Left lobe of liver (tissue), 2 donors: ENCODE measurements at regions not wholly inside any gene's neighbourhood (a gene's known extent, or its start where the extent isn't known, plus 50 kb on each side); places are given as distances from the start of the nearest gene placed in this dataset.
"Not testable (repeated sequence)": the region's sequence is repeated elsewhere in the genome, so short reads cannot be mapped to it uniquely, and the experiment has no call there.

Experiments used
- ATAC-seq: fragments of 200-7000 bp; cut with Tn5 transposase; one replicate; pipeline ENCODE4 v1.9.1; 2020; ENCODE audit warnings: mild to moderate bottlenecking, moderate library complexity
- DNase-seq: peaks from one replicate; pipeline ENCODE4 v3.0.0-alpha.2; 2020; ENCODE audit warnings: low spot score
- donor health status: DM: no; HTN: no; CAD: no; lungs with moderate emphysema.
- donor health status: DM: no; HTN: yes; CAD: no.

DNA sequence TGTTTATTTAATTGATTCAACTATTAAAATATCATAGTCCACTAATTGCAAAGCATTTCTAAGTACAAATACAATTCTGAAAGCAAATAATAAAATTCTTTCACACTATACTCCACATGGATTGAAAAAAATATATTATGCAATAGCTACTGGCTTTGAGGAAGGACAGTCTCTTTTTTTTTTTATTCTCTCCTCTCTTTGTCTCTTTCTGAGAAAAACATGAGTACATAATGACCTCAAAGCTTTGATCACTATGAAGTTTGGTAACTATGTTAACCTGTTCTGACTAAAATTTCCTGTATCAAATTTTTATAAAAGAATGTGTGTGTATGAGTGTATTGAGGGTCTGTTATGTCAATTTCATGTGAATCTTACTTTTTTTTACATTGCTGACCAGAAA lies 96.2 kb downstream of the RGS2 start:
- ATAC-seq, result no peak
- no peak for DNase-seq

DNA sequence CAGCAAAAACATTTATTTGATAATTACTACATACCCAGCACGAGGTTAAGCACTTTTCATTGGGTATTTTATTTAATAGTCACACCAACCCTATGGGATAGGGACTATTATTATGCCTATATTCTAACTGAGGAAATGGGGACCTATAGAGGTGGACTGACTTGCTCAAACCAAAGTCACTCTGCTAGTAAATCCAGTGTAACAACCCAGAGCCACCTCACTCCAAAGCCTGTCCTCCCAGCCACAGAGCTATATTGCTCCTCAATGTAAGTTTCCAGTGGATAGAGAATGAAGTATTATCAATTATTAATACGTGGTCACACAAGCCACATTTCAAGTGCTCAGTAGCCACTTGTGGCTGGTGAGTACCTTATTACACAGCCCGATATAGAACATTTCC lies 97.5 kb downstream of the RGS2 start:
- DNase-seq (no peak), ATAC-seq (no peak)

DNA sequence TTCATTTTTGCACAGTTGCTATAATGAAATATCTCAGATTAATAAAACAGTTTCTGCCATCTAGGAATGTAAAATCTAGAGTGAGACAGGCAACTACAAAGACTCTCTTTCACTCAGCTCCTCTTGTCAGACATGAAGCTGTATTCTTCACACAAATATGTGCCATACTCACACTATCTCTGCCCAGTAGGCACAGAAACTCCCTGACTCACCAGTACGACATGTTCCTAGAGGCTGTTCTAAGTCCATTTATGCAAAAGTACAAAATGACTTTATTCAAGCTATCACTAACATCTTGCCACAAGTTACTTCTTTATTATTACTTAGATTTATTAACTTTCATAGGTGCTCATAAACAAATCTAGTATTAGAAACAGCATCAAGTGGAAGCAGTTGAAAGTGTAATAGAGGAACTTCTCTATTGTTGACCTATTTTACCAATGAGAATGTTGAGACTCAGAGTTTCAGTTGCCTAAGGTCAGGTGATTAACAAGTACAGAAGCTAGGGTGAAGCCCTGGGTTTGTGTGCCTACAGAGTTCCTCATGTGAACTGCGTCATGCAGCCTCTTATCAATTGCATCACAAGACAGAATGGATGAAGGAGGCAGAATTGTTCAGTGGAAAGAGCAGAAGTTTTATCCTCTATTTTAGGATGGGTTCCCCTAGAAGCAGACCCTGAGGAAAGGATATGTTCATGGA lies 98.9 kb downstream of the RGS2 start:
- ATAC-seq (no peak), DNase-seq (no peak)

DNA sequence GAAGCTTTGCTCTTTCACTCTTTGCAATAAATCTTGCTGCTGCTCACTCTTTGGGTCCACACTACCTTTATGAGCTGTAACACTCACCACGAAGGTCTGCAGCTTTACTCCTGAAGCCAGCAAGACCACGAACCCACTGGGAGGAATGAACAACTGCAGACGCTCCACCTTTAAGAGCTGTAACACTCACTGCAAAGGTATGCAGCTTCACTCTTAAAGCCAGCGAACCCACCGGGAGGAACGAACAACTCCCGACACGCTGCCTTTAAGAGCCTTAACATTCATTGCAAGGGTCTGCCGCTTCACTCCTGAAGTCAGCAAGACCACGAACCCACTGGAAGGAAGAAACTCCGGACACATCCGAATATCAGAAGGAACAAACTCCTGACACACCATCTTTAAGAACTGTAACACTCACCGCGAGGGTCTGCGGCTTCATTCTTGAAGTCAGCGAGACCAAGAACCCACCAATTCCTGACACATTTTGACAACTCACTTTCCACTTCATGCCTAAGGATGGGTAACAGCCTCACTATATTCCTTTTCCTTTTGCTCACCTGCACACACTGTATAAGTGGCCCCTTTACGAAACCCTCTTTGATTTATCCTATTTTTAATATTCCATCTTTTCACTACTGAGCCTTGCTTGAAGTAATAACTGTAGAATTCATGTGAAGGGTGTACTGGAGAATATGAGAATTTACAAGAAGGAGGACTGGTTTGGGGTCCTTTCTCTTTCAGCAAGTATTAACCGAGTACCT lies 103.2 kb downstream of the RGS2 start:
- not testable (repeated sequence) for DNase-seq, ATAC-seq

DNA sequence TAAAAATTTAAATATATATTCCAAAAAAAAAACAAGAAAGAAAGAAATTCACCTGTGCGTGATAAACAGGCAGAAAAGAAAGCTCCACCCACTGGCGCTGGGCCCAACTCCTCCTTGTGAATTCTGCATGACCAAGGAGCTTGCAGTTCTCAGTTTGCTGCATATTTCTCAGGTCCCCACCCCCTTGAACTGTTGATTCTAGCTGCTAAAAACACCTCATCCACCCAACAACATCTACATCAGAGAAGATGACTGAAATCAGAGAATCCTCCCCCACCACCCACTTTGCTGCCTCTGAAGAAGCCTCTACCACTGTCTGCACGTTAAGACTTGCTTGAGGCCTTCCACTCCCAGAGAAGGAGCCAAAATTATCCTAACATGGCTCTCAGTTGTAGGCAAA lies 104.8 kb downstream of the RGS2 start:
- no peak for ATAC-seq
- DNase-seq, result no peak

DNA sequence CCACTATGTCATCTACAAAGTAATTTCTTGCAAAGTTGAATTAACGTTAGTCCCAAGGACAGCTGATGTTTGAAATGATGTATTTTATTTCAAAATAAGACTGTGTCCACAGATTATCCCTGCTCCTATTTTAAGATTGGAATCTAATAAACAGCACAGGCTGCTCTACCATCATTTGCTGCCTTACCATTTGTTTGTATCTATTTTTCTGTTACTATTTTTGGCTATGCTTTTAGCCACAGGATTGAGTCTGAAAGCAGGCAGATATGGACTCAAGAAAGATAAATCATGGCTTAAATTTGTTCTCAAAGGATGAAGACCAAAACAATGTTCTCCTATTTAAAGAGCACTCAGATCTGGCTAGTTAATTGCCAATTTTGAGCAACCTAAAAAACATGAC lies 105.3 kb downstream of the RGS2 start:
- DNase-seq, result no peak
- no peak for ATAC-seq

DNA sequence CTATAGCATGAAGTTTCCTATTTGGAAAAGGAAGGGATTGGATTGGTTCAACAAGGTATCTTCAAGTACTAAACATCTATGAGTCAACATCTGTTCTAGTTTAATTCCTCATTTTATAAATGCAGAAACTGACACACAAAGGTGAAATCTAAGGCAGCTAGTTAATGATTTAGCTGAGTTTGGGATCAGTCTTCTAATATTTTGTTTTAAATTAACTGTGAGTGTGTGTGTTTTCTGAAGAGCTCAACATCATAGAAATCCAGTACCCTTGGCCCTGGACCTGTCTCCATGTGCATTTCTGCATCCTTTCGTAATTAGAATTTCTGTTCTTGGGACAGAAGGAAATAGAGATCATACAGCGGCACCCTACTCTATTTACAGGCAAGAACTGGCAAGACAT lies 105.9 kb downstream of the RGS2 start:
- ATAC-seq, result peak; percentile 77
- no peak for DNase-seq

DNA sequence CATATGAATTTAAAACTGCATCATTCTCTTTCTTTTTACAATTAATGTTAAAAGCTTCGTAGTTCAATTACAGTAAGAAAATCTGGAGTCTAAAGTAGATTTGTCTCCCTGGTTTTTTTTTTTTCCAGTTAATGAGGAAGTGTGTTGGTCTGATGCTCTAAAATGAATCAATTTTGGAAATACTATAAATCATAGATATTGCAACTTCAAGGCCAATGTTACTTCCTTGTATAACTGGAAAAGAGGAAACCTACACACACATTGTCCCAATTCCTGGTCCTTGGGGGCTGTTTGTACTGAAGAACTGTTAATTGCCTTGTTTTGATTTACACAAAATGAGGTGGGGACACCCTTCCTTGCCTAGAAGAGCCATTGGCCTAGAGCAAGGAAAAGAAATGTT lies 107.2 kb downstream of the RGS2 start:
- ATAC-seq, result no peak
- DNase-seq, result no peak

DNA sequence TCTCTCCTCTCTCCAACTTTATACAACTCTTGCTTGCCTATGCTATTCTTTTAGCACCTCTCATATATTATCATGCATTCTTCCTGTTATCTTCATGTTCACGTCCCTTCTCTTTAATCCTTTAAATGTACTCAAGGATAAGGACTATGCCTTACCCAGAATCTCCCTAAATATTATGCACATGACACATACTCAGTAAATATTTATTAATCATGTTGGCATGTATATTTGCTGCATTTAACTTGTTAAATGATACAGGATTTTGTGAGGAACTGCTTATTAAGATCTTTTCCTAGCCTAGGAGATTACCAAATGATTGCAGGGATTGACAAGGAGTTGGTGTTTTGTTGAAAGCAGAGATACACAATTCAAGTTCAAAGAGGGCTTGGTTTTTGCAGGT lies 109.4 kb downstream of the RGS2 start:
- DNase-seq (no peak), ATAC-seq (no peak)

DNA sequence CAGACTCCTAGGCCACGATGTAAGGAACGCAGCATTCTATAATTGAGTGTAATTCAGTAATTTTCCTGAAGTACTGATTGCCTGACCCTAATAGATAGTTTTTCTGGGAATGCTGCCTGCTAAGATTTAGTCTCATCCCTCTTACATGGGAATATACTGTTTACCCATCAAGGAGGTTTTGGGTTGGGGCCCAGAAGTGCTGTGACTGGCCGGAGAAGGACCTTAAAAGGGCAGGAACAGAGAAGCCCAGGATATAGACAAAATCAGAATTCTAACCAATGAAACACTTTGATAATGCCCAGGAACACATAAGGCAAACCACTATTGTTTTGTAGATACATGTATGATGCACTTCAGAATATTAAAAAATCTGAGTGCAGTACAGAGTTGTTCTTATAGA lies 111.6 kb downstream of the RGS2 start:
- ATAC-seq (peak; percentile 16), DNase-seq (no peak)

DNA sequence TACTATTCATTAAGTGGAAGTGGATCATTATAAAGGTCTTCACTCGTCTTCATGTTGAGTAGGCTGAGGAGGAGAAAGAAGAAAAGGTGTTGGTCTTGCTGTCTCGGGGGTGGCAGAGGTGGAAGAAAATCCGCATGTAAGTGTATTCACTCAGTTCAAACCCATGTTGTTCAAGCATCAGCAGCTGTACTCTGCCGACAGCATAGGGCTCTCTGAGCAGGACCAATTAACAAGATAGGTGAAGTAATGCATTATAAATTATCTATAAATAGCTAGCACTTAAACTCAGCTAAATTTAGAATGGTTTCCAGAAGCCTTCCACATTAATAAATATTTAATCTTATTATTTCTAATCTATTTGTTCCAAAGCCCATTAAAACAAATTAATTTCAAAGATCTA lies 116.8 kb downstream of the RGS2 start:
- no peak for DNase-seq

DNA sequence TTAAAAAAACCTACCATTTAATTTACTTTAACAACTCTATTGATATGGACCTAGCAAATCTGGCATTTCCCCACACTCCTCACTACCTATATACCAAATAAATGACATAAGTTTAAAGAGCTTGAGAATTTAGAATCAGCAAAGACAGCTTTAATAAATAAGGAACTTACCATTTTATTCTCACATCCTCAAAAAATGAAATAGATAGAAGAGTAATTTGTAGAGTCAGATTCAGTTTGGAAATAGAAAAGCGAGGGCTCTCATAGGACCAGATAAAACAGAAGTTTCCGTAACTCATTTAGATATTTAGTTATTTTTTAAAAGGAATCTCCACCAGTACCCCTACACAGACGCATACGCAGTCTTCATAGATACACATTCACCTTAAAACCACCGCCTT lies 117.9 kb downstream of the RGS2 start:
- DNase-seq (no peak), ATAC-seq (no peak)

More for the DNA sequence above, 116.8 kb downstream of the RGS2 start:
- no peak for ATAC-seq

DNA sequence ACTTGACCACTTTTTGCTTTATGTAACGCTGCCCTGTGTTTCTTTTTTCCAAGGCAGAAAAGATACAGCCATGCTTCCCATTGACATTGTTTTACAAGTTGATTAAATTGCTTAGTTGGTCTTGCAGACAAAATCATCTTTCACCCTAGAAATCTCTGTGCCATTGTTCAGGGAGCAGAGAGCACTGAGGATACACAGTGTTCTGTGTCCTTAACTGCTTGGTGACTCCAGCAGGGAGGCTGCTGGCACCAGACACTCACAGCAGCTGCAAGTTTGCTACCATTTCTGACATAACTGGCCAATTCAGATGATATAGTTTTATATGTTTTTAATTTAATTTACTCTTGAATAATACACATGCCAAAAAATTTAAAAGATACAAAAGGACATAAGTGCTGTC lies 118.7 kb downstream of the RGS2 start:
- ATAC-seq (no peak), DNase-seq (no peak)

DNA sequence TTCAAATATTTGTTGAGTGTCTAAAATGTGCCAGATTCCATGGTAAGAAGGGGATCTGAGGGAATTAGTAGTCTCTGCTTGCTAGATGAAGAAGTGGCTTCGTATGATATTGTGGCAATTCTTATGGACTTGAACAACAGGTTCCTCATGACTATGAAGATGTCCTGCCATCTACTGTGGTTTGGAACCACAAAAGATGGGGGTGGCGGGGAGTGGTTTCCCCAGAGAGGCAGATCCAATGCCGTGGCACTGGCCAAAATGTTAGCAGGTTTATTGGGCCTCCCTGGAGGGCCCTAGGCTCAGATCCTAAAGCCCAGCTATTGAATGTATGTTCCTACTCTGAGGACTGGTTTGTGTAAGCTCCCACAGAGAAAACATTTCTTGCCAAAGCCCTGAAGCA lies 120.8 kb downstream of the RGS2 start:
- ATAC-seq (no peak), DNase-seq (no peak)

DNA sequence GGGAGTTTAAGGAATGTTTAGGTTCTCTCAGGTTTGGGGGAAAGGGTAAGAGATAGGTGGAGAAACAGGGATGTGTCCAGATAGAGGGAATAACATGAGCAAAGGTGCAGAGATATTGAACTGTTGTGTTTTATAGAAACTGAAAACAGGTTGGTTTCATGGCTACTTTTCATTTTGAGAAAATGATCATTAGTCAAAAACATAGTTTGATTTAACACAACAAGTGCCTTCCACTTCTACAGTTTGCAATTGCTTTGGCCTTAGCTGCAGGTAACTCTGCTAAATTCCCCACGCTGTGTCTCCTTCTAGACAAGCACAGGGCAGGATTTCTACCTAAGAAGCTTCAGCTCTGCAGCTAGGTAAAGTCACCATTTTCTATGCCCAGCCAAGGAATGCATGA lies 124.9 kb downstream of the RGS2 start:
- no peak for DNase-seq
- ATAC-seq, result no peak

DNA sequence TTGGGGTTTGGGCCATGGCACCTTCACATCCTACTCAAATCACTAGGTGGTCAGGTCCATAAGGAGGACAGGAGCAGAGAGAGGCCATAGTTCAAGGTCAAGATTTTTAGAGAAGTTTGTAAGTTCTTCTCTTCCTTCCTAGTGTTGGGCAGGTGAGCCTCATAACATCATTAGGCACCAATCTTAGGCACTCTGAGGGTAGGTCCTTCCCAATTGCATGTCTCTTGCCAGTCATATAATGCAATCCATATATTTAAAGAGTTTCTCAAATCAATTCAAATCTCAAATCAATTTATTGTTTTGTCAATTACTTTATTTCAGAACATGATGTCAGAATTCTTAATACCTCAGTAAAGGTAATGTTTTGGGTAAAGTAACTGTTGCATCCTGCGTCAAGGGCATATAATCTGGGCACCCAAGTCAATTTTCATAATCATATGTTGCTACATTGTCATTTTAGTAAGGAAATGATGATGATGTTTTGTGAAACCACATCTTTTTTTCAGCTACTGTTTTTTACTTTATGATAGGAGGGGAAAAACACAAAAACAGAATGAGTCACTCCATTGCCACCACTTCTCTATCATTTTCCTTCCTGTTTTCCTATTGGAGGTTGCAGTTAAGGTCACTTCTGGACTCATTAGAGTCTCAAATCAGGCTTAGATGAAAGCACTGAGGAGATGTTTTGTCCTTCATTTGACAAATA lies 122.7 kb downstream of the UCHL5 start:
- ATAC-seq (no peak), DNase-seq (no peak)

DNA sequence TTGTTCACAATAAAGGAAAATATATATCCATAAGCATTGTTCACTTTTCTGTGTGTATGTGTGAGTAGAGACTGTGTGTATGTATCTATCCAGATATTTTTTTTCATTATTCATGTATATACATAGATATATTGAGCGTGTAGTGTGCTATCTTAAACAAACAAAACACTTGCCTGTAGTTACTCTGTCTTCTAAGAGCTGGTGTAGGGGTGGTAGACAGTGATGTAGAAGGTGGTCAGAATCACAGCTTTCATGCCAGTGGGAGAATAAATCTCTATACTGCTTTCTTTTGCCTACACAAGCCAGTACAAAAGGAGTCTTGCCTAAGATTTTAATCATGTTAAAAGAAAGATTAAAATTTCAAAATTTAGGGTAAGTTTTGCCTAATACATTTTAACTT lies 122.0 kb downstream of the UCHL5 start:
- DNase-seq (no peak), ATAC-seq (no peak)

DNA sequence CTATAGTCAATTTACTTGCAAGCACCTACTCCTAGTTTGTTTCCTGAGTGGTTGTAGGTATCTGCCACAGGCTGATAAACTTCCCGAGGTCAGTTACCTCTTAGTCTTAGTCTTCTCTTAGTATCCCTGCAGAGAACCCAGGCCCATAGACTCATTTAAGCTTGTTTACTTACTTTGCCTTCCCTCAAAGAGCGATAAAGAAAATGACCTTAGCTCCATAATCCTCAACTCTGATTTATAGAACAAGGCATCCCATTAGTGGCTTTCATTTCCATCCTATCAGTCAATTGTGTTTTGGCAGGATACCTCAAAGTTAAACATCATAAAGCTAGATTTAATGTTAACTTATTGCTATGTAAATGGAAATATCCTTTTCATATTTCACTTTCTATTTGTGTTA lies 119.7 kb downstream of the UCHL5 start:
- no peak for ATAC-seq
- DNase-seq, result no peak

DNA sequence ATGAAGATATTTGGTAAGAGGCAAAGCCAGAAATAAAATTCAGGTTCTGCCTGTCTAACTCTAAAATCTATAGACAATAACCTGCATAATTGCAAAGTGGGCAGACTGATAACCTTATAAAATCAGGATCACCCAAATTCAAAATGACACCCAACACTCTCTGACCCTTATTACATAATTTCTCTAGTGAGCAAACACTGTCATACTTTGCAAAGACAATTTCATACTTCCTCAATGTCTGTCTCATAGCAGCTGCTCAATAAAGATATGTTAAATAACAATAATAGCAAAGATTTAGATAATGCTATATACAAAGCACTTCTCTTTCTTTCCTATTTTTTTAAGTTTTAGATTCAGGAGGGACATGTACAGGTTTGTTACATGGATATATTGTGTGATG lies 118.5 kb downstream of the UCHL5 start:
- DNase-seq (no peak), ATAC-seq (no peak)

DNA sequence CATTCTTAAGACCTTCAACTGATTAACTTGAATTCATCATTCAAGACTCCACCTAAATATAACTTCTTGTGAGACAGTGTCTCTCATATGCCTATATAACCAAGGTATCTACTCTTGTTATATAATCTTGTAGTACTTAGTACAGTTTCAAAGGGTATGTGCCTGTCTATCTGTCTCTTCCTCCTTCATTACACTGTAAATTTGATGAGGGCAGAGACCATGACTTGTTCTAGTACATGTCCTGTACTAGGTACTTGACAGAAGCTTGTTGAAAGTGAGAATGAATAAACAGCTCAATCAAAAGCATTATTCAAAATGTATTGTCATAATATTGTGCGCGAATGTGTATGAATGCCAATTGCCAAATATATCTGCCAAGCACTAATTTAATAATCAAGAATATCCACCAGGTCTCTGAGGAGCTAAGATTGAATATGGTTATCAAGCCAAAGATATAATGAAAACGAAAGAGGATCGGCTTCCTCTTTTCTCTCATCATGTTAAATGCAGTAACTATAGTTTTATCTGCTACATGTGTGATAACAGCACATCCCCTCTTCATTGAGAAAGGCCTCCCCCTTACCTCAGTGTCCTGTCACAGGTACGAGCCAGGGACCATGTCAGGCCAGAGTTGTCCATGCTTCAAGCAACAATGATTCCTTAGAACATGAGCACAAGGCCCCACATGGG lies 117.3 kb downstream of the UCHL5 start:
- DNase-seq, result no peak
- ATAC-seq, result no peak

DNA sequence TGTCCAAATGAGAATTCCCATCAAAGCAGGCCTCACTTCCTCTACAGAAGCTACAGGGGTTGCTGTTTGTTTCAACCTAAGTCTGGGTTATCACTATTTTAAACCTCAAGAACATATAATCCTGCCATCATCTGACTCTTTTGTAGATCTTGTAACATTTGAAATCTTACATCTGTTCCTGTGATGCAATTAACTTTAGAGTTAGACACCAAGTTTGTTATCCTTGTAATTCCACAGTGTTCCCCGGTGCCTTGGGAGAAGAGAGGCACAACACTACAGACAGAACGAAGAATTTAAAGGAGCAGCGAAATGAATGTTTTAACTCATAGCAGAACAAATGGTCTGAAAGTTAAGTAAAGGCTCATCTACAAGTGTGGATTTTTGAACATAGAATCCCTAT lies 116.1 kb downstream of the UCHL5 start:
- ATAC-seq (no peak), DNase-seq (no peak)

DNA sequence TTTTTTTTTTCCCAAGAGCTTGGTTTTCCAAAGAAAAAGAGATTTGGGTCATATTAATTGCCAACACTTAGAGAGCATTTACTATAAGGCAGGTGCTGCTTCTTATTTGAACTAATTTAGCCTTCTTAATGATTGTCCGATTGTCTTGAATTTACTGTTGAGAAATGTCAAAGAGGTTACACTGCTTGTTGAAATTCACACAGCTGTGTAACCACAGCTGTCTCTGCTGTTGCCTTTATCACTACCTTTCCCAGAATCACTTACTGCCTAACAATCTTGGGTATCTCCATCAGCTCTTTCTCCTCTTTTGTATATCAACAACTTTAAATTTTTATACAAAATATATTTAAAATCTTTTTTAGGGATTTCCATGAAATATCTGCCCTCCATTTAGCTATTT lies 115.6 kb downstream of the UCHL5 start:
- DNase-seq, result no peak
- ATAC-seq, result no peak
